IMR-90 (cell line): ENCODE measurements at regions not wholly inside any gene's neighbourhood (a gene's known extent, or its start where the extent isn't known, plus 50 kb on each side); places are given as distances from the start of the nearest gene placed in this dataset.

Experiments
- ATAC-seq: fragments of 200-7000 bp; cut with Tn5 transposase; 2 replicates; pipeline ENCODE4 v1.9.1; 2020; ENCODE audit warnings: low read depth, mild to moderate bottlenecking, moderate library complexity
- BruUV-seq: library from RNA; stranded (reverse); fragments of 400-500 nt; replicated peaks from 2 replicates; lab custom pipeline; 2021; lab: Mats Ljungman, UMichigan
- CTCF ChIA-PET: fragments of 300-600 bp; formaldehyde crosslinking; extraction: SDS; loops from one replicate; lab custom pipeline; 2021; ENCODE audit warnings: antibody characterized with exemption; lab: Yijun Ruan, JAX
- POLR2A ChIA-PET: fragments of 300-600 bp; sonication (Branson Sonifier 250); formaldehyde crosslinking; loops from one replicate; lab custom pipeline; 2022; ENCODE audit warnings: antibody characterized with exemption; ENCODE audit not compliant: unreplicated experiment; lab: Charles Lee
- DNase-seq: peaks from one replicate; pipeline ENCODE4 v3.0.0; 2013
- H2AFZ ChIP-seq: replicated peaks from 2 replicates; pipeline ENCODE3; 2013; ENCODE audit warnings: low read length, mild to moderate bottlenecking; ENCODE audit not compliant: poor library complexity
- H2AK5ac ChIP-seq: 2 replicates; pipeline ENCODE4 v1.6.1; 2013; ENCODE audit warnings: low read depth, low read length, inconsistent platforms
- H2AK9ac ChIP-seq: replicated peaks from 2 replicates; pipeline ENCODE3; 2013; ENCODE audit warnings: mild to moderate bottlenecking, low read depth, low read length, moderate library complexity; ENCODE audit not compliant: poor library complexity
- H2BK120ac ChIP-seq: 2 replicates; pipeline ENCODE4 v1.6.1; 2013; ENCODE audit warnings: low read depth, low read length, inconsistent platforms
- H2BK15ac ChIP-seq: 3 replicates; pipeline ENCODE4 v1.6.1; 2013; ENCODE audit warnings: low read depth, low read length, inconsistent platforms
- H2BK20ac ChIP-seq: 2 replicates; pipeline ENCODE4 v1.6.1; 2013; ENCODE audit warnings: low read depth, mild to moderate bottlenecking, inconsistent platforms, low read length, moderate library complexity
- H2BK5ac ChIP-seq: 2 replicates; pipeline ENCODE4 v1.6.1; 2013; ENCODE audit warnings: mild to moderate bottlenecking, low read depth, low read length, inconsistent platforms; ENCODE audit not compliant: poor library complexity, severe bottlenecking
- H3K14ac ChIP-seq: replicated peaks from 2 replicates; pipeline ENCODE4 v1.6.1; 2013; ENCODE audit warnings: low read depth, low read length, inconsistent platforms
- H3K18ac ChIP-seq: 2 replicates; pipeline ENCODE4 v1.6.1; 2013; ENCODE audit warnings: low read depth, low read length, control low read depth
- H3K23ac ChIP-seq: 2 replicates; pipeline ENCODE4 v1.6.1; 2013; ENCODE audit warnings: low read depth, low read length, inconsistent platforms
- H3K27ac ChIP-seq: 2 replicates; pipeline ENCODE4 v1.5.1; 2013; ENCODE audit warnings: mild to moderate bottlenecking, control low read depth, low read length; ENCODE audit not compliant: insufficient read depth
- H3K27me3 ChIP-seq: 2 replicates; pipeline ENCODE4 v1.6.1; 2013; ENCODE audit warnings: low read length; ENCODE audit not compliant: control insufficient read depth, insufficient read depth
- H3K36me3 ChIP-seq: 2 replicates; pipeline ENCODE4 v1.6.1; 2013; ENCODE audit warnings: low read length, mixed read lengths; ENCODE audit not compliant: control insufficient read depth, insufficient read depth
- H3K4ac ChIP-seq: 2 replicates; pipeline ENCODE4 v1.6.1; 2013; ENCODE audit warnings: low read depth, low read length, inconsistent platforms
- H3K4me1 ChIP-seq: 2 replicates; pipeline ENCODE4 v1.6.1; 2013; ENCODE audit warnings: low read length, mixed read lengths; ENCODE audit not compliant: control insufficient read depth, insufficient read depth
- H3K4me2 ChIP-seq: 2 replicates; pipeline ENCODE4 v1.6.1; 2013; ENCODE audit warnings: low read depth, mild to moderate bottlenecking, control low read depth, low read length, moderate library complexity
- H3K4me3 ChIP-seq: 2 replicates; pipeline ENCODE4 v1.5.1; 2013; ENCODE audit warnings: low read depth, mild to moderate bottlenecking, control low read depth, low read length, moderate library complexity; ENCODE audit not compliant: insufficient read depth
- H3K56ac ChIP-seq: 2 replicates; pipeline ENCODE4 v1.6.1; 2013; ENCODE audit warnings: low read length, inconsistent platforms; ENCODE audit not compliant: insufficient read depth; ENCODE audit errors: extremely low read depth
- H3K79me1 ChIP-seq, 2 experiments: 2 replicates each; pipeline ENCODE4 v1.6.1; 2013; ENCODE audit warnings: low read length in 2 of 2, inconsistent platforms in 1 of 2, low read depth in 1 of 2
- H3K9ac ChIP-seq: 2 replicates; pipeline ENCODE4 v1.6.1; 2013; ENCODE audit warnings: low read depth, low read length, control low read depth
- H3K9me1 ChIP-seq: 2 replicates; pipeline ENCODE4 v1.6.1; 2013; ENCODE audit warnings: low read length, inconsistent platforms; ENCODE audit not compliant: insufficient read depth
- H3K9me3 ChIP-seq: 2 replicates; pipeline ENCODE4 v1.6.1; 2013; ENCODE audit warnings: low read length; ENCODE audit not compliant: control insufficient read depth, insufficient read depth
- H4K20me1 ChIP-seq: 2 replicates; pipeline ENCODE4 v1.6.1; 2013; ENCODE audit warnings: low read length, inconsistent platforms; ENCODE audit not compliant: insufficient read depth
- H4K5ac ChIP-seq: 2 replicates; pipeline ENCODE4 v1.6.1; 2013; ENCODE audit warnings: mild to moderate bottlenecking, low read depth, low read length, control low read depth
- H4K8ac ChIP-seq, 2 experiments: 2 replicates each; pipeline ENCODE4 v1.6.1; 2013; ENCODE audit warnings: low read depth in 2 of 2, low read length in 2 of 2, control low read depth in 1 of 2, inconsistent platforms in 1 of 2
- H4K91ac ChIP-seq: 2 replicates; pipeline ENCODE4 v1.6.1; 2013; ENCODE audit warnings: low read depth, low read length, inconsistent platforms; ENCODE audit not compliant: insufficient read depth
- CHD1 ChIP-seq: IDR thresholded peaks from 2 replicates; pipeline ENCODE4 v1.6.1; 2012; ENCODE audit warnings: low read depth, low read length, improper control_type of control experiment
- MAFK ChIP-seq: IDR thresholded peaks from 2 replicates; pipeline ENCODE4 v1.6.1; 2012; ENCODE audit warnings: low read depth, low read length, improper control_type of control experiment
- MAZ ChIP-seq: IDR thresholded peaks from 2 replicates; pipeline ENCODE4 v1.6.1; 2012; ENCODE audit warnings: low read depth, mild to moderate bottlenecking, low read length, improper control_type of control experiment, moderate library complexity, borderline replicate concordance
- MXI1 ChIP-seq: IDR thresholded peaks from 2 replicates; pipeline ENCODE4 v1.6.1; 2012; ENCODE audit warnings: low read depth, mild to moderate bottlenecking, low read length, moderate library complexity, borderline replicate concordance
- NFE2L2 ChIP-seq: fragments of 150-350 bp; IDR thresholded peaks from 2 replicates; pipeline ENCODE4 v1.6.1; 2016; ENCODE audit warnings: low read depth, mild to moderate bottlenecking, low read length
- RCOR1 ChIP-seq: IDR thresholded peaks from 2 replicates; pipeline ENCODE4 v1.6.1; 2012; ENCODE audit warnings: mild to moderate bottlenecking, low read length, improper control_type of control experiment; ENCODE audit not compliant: insufficient replicate concordance
- WGBS, 2 experiments: methylation state at CpG; one replicate each; pipeline versions ENCODE4 v1.1.5 to v1.1.7; 2013; ENCODE audit warnings: missing lambda C conversion rate in 2 of 2; ENCODE audit not compliant: insufficient read length in 1 of 2; ENCODE audit errors: extremely low coverage in 2 of 2; 5-methylcytosine and 5-hydroxymethylcytosine counted together
- dilution Hi-C: fragments of 300-500 bp; cut with HindIII; formaldehyde crosslinking; loops from one replicate; pipeline ENCODE4 v1.14.3; 2018; ENCODE audit warnings: low sequenced_read_pairs; ENCODE audit not compliant: unreplicated experiment
- in situ Hi-C: fragments of 300-500 bp; cut with MboI; formaldehyde crosslinking; loops from 3 replicates; pipeline ENCODE4 v1.14.3; 2019; ENCODE audit warnings: low sequenced_read_pairs, inconsistent platforms, mixed read lengths
- intact Hi-C: fragments of 100-400 bp; cut with micrococcal nuclease; formaldehyde crosslinking; loops from 2 replicates; pipeline ENCODE4 v1.10.0; 2022
- TF ChIP-seq, protein P1 (sequence below): fragments of 150-350 bp; IDR thresholded peaks from 2 replicates; pipeline ENCODE4 v1.6.1; 2017; ENCODE audit warnings: mild to moderate bottlenecking, antibody characterized with exemption, low read length, low read depth
- TF ChIP-seq, protein P2 (sequence below): conservative IDR thresholded peaks from 2 replicates; pipeline ENCODE4 v1.5.1; 2012; ENCODE audit warnings: mild to moderate bottlenecking, low read depth, low read length, improper control_type of control experiment

DNA sequence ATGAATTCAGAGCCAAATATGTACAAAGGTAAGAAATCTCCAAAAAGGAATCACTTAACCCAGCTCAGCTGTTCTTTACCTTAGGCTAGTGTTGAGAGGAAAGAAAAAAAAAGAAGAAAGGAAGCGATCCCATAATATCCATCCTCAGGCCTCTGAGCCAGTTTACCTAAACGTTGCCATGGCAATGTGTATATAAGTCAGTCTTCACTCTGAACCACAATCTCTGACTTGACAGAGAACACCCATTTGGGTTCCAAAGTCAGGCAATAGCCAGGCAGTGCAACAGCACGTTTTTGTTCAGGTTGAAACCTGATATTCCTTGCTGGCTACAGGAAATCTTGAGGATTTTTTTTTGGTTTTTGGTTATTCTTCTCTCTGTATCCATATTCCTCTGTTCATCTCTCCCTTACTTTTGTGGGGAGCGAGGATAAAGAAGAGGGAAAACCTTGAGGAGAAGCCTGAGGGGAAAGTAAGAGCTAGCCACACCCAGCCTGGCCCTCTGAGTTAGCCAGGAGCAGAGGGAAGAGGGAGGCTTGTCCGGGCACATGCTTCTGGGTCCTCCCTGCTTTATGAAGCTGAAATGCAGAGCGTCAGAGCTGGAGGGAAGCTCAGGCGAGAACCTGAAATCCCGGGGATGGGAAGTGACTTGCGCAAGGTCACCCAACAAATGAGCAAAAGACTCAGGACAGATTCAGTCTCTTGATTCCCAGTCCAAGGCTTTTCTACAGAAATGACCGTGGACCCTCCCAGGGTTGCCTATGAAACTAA is 152.7 kb downstream of the SOX9 start:
- no peak; the same call in 1 of the 2 replicates for ATAC-seq

More for the DNA sequence above, 152.7 kb downstream of the SOX9 start:
- ChIA-PET CTCF (no interaction called here), POLR2A (no interaction called here)
- in situ Hi-C loops = no loop called here
- no peak for TF ChIP-seq MXI1
- TF ChIP-seq, protein P1, sequence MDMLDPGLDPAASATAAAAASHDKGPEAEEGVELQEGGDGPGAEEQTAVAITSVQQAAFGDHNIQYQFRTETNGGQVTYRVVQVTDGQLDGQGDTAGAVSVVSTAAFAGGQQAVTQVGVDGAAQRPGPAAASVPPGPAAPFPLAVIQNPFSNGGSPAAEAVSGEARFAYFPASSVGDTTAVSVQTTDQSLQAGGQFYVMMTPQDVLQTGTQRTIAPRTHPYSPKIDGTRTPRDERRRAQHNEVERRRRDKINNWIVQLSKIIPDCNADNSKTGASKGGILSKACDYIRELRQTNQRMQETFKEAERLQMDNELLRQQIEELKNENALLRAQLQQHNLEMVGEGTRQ = no peak
- TF ChIP-seq MAZ = no peak
- no peak for TF ChIP-seq RCOR1
- no peak for TF ChIP-seq NFE2L2
- no peak for TF ChIP-seq CHD1
- TF ChIP-seq MAFK = no peak
- TF ChIP-seq, protein P2, sequence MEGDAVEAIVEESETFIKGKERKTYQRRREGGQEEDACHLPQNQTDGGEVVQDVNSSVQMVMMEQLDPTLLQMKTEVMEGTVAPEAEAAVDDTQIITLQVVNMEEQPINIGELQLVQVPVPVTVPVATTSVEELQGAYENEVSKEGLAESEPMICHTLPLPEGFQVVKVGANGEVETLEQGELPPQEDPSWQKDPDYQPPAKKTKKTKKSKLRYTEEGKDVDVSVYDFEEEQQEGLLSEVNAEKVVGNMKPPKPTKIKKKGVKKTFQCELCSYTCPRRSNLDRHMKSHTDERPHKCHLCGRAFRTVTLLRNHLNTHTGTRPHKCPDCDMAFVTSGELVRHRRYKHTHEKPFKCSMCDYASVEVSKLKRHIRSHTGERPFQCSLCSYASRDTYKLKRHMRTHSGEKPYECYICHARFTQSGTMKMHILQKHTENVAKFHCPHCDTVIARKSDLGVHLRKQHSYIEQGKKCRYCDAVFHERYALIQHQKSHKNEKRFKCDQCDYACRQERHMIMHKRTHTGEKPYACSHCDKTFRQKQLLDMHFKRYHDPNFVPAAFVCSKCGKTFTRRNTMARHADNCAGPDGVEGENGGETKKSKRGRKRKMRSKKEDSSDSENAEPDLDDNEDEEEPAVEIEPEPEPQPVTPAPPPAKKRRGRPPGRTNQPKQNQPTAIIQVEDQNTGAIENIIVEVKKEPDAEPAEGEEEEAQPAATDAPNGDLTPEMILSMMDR = no peak
- Histone ChIP-seq H3K36me3 (no peaks in the 10 kb centered on the region), H4K5ac (no peak overlapping the region), H3K18ac (no peak overlapping the region), H3K4me3 (no peak overlapping the region), H2AFZ (no peak overlapping the region), H3K4me1 (no peaks in the 10 kb centered on the region), H3K9ac (no peak overlapping the region), H2AK5ac (no peak overlapping the region), H3K27me3 (peaks cover under 1% of the 10 kb centered on the region), H2BK20ac (no peak overlapping the region), H3K79me1 (no peaks in the 10 kb centered on the region), H3K56ac (no peak overlapping the region), H3K14ac (no peak overlapping the region), H3K4ac (no peak overlapping the region), H2BK120ac (no peak overlapping the region), H3K9me1 (no peaks in the 10 kb centered on the region), H2BK5ac (no peak overlapping the region), H3K27ac (no peak overlapping the region), H3K23ac (no peak overlapping the region), H4K8ac (no peak overlapping the region), H3K4me2 (no peak overlapping the region), H2BK15ac (no peak overlapping the region), H4K20me1 (no peaks in the 10 kb centered on the region), H2AK9ac (no peak overlapping the region), H4K91ac (no peak overlapping the region), H3K9me3 (0 out of 2 replicates have a peak, but pooled peaks cover 2% of the 10 kb centered on the region)
- BruUV-seq = no TSS peak
- intact Hi-C loops = no loop called here
- 67% methylated on average over 4 of the region's 10 CpGs; no CpG with 5 or more reads in 1 of the 2 experiments for WGBS, 2 experiments
- peak; percentile 25 for DNase-seq
- dilution Hi-C loops = no loop called here
